A673 (cell line): ENCODE measurements at regions not wholly inside any gene's neighbourhood (a gene's known extent, or its start where the extent isn't known, plus 50 kb on each side); places are given as distances from the start of the nearest gene placed in this dataset.

Experiments used
- CTCF ChIP-seq: fragments of 300-800, 200-600 bp; sonication (generic); conservative IDR thresholded peaks from 2 replicates; pipeline ENCODE4 v1.5.1; 2017; ENCODE audit warnings: low read depth, mild to moderate bottlenecking, antibody characterized with exemption, low read length, moderate library complexity, mixed read lengths
- EZH2 ChIP-seq: fragments of 200-600 bp; sonication (generic); IDR thresholded peaks from 2 replicates; pipeline ENCODE4 v1.6.1; 2017; ENCODE audit warnings: borderline replicate concordance, low read depth, mild to moderate bottlenecking, mixed read lengths, antibody characterized with exemption, low read length; ENCODE audit not compliant: poor library complexity, severe bottlenecking

- no peak for TF ChIP-seq CTCF
- no peak for TF ChIP-seq EZH2
Measured at GRCh38 chr1:56188855-56189254, 390.5 kb downstream of the PLPP3 start.
